GM18502 (cell line): ENCODE measurements at regions not wholly inside any gene's neighbourhood (a gene's known extent, or its start where the extent isn't known, plus 50 kb on each side); places are given as distances from the start of the nearest gene placed in this dataset.

Source experiments
- ATAC-seq: cut with Tn5 transposase; IDR thresholded peaks from one replicate; pipeline ENCODE4 v1.9.1; 2021; ENCODE audit warnings: mild to moderate bottlenecking; ENCODE audit not compliant: unreplicated experiment, poor library complexity

DNA sequence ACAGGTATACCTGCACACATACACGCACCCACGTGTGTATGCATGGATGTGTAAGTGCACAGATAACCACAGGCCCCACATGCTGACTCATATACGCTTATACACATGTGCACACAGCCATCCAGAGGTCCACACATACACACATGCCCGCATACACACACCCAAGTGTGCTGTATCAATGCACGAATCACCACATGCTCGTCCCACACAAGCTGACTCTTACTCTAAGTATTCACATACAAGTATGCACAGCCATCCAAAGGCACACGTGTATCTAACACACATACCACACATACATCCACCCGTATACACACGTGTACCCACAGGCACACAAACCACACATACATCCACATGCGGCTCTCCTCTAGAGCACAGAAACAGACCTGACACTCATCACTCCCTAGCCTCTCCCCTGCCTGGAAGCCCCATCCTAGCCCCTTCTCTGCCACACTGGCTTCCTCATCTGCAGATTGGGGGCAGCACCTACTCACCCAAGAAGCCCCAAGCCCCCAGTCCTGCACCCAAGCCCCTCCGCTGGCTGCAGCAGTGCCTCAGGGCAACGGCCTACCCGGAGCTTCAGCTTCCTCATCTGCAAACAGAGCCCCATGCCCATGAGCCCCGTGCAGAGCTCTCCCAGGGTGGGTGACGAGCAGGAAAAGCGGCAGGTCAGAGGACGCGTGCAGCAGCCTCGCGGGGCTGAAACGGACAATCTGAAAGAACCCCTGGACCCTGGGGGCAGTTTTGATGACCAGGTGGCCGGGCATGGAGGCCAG is 105.4 kb downstream of the NCOR2 start:
- ATAC-seq = no peak

DNA sequence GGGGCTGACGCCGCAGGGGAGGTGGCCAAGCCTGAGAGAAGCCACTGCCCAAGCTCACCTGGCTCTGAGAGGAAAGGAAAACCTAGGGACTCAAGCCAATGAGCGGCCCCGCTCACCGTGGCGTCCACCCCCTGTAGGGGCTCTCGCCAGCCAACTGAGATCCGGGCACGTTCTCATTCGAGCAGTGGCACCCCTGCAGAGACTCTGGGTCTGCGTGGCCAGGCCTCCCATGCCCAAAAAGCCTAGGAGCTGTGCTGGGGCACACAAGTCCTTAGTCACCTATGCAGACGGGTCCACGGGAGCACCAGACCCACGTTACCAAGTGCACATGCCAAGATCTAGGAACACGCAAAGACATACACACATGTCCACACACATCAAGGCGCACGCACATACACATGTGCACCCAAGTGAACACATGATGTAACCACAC is 106.2 kb downstream of the NCOR2 start:
- ATAC-seq = no peak

DNA sequence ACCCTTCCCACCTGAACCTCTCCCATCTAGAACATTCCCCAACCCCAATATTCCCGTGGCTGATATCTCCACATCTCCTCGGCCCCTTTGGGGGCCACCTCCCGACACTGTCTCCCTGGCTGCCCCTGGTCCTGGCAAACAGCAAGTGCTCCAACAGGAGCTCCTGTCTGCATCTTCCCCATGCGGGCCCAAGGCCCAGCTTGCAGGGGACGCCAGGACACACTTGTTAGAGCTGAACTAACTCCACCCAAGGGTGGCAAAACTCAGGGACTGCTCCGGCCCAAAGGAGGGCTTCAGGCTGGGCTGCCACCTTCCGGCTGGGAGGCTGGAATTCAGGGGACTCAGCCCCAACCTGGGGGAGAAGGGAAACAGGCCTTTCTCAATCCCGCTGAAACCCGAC is 106.6 kb downstream of the NCOR2 start:
- no peak for ATAC-seq

DNA sequence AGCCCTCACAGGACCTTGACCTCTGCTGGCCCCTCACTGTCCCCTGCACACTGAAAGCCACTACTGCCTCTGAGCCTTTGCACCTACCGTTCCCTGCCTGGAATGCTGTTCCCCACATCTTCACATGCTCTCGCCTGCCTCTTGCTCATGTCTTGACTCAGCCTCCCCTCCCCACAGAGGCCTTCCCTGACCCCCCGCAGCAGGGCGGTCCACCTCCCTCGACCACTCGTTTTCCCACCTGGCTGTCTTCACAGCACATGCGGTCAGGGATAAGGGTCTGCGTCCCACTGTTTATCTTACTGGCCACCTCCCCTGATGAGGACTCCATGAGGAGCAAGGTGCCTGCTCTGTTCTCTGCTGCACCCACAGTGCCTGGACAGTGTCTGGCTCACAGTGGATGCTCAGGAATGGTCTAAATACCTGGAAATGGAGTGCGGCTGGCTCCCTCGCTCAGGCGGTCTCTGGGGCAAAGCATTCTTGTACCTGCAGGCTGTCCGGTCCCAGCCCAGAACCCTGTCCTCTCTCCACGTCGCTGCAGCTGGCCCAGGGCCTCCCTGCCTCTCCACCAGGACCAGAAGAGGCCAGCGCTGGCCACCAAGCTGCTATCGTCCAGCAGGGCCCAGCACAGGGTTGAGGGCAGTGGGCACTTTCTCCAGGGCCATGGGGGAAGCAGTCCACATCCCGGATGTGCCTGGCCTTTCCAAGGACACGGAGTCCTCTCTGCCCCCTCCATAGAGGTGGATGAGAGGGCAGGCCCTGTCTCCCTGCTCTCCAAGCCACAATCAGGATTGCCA is 107.4 kb downstream of the NCOR2 start:
- ATAC-seq = no peak

DNA sequence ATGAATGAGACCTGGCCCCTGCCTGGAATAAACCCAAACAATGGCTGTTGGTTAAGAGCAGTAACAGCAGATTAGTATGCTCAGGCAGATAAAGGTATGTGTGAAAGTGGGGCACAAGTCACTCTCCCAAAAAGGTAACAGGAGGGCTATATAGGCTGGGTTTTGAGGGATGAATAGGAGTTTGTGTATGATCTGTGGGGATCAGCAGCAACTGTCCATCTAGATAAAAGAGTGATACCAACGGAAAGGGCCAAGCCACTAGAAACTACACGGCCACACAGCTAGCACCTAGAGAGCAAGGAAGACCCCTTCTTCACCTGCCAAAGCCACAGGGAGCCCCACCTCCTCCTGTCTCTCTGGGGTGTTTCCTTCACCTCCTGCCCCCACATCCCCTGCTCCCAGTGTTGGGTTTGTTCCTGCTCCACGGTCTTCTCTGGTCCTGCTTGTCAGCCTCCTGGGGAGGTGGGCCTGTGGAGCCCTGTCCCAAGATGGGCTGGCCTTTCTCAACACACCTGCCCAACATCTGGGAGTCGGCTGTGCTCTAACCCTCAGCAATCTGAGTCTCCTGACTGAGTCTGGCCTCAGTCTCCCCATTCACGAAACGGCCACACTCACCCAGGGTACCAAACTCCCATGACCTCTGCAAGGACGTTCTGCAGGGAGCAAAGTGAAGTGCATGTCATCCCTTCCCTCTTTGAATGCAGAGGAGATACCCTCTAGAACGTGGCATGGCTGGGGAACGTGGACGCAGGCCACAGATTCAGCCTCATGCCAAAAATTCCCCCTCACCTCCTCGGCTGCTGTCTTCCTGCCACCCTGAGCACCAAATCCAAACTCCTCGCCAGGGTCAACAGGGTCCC is 108.2 kb downstream of the NCOR2 start:
- no peak for ATAC-seq

DNA sequence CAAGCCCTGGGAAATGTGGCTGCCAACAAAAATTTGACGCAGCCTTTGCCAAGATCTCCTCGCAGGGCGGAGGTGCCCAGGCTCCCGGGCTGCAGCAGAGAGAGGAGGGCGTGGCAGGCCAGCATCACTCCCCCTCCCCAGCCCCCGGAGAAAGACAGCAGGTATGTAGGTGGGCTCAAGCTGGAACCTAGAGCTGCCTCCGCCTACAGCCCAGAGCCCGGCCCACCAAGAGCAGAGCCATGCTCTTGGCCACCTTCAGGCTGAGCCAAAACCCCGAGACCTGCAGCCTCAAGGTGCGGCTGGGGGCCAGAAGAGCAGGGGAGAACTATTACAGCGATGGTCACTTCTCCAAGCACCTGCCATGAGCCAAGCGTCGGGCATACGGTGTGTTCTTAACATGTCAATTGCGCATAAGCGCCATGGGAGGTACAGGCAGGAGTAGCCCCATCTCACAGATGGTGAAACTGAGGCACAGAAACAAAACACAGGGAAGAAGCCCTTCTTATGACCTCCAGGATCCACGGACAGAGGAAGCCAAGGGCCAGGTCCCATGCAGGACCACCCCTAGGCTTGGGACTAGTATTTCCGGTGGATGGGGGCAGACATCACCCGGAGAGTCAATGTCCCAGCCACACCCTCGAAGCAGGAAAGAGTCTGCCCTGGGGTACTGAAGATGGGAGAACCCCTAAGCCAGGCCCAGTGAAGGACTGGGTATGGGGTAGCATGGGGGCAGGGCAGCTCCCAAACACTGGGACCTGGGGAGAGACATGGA is 109.0 kb downstream of the NCOR2 start:
- no peak for ATAC-seq

DNA sequence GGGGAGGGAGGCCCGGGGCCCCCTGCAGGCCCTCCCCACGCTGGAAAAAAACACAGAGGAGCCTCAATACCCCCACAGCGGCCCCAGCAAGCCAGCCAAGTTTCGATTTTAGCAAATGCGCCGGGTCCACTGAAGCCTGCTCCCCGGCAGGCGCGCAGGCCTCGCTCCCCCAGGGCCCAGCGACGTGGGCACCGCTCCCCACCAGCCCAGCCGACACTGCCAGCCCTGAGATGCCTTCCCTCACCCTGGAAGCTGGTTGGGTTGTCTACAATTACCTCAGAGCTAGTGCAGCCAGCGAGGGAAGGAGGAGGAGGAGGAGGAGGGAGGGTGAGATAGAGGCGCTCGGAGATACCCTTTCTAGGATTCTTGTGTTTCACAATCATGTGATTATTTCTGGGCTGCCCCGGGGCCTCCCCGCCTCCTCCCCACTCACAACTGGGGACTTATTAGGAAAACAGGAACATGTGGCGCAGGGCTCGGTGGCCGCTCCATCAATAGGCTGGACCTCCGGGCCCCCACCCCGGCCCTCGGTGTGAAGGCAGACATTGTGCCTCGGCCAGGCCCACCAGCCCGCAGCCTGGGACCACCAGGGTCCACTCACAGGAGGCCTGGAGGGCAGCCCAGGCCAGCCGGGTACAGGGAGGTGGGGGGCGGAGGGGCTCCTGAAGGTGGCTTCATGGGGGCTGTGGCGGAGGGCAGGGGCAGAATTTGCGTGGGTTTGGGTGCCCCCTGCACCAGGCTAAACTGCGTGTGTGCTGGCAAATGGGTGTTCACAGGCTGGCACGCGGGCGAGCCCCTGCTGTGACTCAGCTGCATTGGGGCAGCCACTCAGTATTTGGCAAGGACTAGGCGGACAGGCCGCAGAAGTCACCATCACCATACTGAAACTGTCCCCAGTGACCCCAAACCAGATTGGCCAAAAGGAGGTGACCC is 109.9 kb downstream of the NCOR2 start:
- peak; percentile 39 for ATAC-seq

DNA sequence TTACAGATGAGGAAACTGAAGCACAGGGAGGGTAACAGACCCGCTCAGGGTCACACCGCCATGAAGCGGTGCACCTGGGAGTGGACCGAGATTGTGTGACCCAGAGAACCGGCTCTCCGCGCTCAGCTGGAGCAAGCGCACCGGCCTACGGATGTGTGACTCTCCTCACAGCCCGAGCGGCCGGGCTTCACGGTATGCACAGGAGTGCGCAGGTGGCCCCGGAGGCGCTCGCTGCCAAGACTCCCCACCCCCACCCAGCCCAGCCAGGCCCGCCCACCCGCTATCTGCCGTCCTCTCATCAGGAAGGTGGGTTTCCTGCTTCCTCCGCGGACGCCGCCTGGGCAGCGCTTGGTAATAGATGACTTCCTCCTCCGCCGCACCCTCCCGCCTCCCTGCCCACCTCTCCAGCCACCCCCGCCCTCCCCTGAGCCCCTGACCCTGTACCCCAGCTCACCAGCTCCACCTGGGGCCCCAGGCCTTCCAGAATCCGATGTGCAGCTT is 110.7 kb downstream of the NCOR2 start:
- ATAC-seq = no peak

DNA sequence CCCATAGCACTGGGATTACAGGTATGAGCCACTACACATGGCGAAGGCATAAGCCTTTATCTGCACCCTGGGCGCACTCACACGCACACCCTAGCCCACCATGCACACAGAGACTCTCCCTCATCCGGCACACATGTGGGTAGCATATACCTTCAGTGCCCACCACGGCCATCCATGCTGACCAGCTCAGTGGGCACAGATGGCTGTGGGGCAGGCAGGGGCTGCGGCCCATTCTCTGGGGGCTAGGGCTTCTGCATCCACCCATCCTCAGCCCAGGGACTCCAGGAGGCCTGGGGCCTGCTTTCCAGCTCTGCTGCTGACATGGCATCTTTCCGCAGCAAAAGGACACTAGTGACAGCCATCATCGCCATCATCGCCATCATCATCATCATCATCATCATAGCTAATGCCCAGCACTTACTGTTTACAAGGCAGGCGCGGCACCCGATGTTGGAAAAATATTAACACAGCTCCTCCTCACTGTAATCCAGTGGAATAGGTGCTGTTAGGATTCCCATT is 111.2 kb downstream of the NCOR2 start:
- no peak for ATAC-seq

DNA sequence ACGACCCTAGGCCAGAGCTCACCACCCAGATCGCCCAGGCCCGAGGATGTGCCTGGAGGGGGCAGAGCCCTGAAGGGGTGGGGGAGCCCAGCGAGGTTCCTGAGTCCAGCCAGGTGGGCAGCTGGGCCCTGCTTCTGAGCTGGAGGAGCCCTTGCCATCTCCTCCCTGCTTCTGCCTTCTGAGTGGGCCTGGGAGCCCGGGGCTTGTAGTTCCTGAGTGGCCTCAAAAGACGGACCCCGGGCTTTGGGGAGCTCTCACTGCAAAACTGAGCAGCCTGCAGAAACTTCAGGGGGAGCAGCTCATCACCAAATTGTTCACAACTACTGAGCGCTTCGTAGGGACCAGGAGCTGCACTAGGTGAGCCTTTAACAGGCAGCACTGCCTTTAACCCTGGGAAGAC is 112.1 kb downstream of the NCOR2 start:
- no peak for ATAC-seq

DNA sequence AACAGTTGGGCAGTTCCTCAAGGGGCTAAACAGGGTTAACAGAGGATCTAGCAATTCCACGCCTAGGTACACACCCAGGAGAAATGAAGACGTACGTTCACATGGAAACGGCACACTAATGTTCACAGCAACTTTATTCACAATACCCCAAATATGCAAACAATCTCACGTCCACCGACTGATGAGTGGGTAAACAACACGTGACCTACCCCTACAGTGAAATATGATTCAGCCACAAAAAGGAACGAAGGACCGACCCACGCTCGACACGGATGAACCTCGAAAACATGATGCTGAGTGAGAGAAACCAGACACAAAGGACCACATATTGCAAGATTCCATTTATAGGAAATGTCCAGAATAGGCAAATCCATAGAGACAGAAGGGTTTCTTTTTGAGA is 112.7 kb downstream of the NCOR2 start:
- ATAC-seq = no peak

DNA sequence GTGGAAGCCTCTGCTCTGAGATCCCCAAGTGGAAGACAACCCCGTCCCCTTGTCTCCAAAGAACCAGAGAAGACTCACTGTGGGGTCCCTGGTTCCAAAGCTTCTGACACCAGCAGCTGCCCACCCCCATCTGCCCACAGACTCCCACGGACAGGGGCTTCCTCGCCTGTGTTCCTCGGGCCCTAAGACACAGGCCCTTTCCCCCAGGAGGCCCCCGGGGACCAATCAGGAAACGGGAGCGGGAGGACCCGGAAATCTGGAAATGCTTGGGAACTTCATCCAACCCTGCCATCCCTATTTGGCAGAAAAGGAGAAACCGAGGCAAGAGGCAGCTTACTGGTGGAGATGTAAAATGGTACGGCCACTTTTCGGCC is 113.1 kb downstream of the NCOR2 start:
- no peak for ATAC-seq

DNA sequence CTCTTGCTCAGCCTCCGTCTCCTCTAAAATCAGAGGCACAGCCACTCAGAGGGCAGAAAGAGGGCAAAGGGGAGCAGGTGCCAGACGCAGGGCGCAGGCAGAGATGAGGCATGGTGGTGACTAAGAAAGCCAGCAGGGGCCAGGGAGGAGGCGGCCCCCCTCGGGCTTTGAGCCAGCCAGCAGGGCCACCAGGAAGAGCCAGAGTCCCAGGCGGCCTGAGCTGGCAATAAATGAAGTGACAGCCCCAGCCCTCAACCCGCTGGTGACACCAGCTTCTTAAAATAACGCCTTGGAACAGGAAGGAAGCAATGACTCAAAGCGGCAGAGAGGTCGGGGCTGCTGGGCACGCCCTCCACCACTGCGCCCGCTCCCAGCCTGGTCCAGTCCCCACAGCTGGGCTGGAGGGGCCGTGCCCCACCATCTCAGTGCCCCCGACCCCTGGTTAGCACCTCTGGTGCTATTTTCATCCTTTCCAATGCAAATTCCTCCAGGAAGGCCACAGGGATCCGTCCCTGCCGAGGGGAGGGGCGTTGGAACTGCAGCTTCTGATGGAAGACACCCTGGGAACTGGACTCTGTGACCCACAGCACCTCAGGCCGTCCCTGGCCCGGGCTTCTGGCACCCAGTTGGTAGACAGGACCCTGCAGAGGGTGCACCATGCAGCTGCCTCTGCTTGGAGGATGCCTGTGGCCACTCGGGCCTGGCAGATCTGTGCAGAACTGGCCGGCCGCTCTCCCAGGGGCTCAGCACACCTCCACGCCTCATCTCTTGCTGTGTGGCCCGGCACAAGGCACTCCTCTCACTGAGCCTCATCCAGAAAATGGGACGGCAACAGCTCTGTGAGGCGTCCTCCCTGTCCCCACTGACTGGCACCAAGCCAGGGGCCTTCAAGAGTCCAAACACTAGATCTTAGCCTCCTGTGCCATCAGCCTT is 113.7 kb downstream of the NCOR2 start:
- peak; percentile 82 for ATAC-seq

DNA sequence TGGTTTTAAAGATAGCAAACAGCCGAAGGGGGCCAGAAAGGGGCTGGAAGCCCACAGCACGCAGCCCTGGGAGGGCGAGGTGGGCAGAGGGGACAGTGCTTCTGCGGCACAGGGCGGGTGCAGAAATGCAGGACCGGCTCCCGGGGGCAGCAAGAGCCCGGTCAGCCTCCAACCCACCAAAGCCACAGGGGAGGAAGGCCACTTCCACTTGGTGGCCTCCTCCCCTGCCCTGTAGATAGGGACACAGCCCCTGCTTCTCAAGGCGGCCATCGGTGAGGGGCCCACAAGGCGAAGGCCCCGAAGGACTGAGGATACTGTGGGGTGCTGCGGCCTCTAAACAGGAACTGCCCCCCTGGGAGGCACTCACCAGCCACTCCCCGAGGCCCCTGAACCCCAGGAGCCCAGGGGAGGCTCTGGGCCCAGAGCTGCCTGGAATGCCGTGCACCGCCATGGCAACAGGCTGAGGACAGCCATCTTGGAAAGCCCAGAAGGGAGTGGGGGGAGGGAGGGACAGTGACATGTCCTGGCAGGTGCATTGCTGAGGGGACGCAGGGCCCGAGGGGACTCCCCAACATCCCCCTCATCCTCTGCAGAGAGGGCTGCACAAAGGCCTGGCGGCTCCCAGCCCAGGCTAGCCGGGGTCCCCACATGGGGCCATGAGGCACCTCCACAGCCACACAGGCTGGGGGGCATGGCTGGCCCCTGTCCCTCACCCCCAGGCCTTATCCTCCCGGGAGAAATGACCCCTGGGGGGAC is 114.7 kb downstream of the NCOR2 start:
- no peak for ATAC-seq

DNA sequence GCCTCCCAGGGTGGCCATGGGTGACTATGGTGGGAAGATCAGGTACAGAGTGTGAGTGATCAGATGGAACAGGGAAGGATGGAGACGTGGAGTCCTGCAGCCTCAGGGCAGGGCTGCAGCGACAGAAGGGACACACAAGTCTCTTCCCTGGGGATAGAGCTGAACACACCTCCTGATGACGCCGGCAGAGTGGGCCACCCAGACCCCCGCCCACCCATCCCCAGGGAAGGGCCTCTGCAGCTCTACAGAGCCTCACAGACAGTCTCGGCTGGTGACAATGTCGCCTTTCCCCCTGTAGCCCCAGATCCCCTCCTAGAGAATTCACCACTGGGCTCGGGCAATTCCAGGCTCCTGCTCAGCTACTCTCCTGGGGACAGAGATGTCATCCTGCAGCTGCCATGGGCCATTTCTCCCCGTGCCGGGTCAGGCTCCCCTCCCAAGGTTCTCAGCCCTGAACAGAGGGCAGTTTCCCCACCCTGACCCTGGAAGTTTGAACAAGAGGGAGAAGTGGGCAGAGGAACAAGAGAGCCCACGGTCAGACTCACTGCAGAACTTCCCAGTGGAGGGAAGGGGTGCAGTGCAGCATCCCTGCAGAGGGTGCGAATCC is 115.7 kb downstream of the NCOR2 start:
- ATAC-seq = no peak

DNA sequence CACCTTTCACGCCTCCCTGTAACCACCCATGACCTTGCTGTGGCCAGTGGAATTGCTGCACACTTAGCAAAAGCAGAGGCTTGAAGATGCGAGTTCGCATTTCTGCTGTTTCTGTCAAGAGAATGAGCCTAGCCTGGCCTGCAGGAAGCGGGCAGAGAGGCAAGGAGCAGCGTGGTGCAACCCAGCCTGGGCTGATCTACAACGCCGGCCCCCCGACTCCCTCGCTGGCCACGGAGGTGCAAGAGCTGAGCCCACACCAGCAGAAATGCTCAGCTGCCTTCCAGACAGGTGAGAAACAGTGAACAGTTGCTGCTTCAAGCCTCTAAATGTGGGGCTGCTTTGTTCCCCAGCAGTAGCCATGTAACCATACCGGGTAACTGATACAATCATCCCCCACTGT is 116.4 kb downstream of the NCOR2 start:
- ATAC-seq = no peak

DNA sequence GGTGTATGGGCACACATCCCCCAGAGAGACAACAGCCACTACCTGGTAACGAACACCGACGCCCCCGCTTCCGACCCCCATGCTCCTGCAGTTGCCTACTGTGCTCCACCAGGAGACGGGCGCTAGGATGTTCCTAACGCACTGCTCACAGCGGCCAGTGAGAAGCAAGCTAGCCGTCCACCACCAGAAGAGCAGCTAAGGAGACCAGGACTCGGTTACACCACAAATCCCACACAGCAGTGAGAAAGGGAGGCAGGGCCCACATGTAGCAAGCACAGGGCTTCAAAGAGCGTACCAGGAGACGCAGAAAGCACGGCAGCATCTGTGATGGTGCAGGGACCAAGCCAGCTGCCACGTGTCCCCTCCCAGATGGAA is 117.0 kb downstream of the NCOR2 start:
- no peak for ATAC-seq
